Hematopoietic multipotent progenitor cell treated with erythropoietin and hydrocortisone succinate and interleukin-3 and kit ligand, for 4 days (in vitro differentiated cells): ENCODE measurements at regions not wholly inside any gene's neighbourhood (a gene's known extent, or its start where the extent isn't known, plus 50 kb on each side); places are given as distances from the start of the nearest gene placed in this dataset.

ENCODE experiments used
- DNase-seq: peaks from one replicate; pipeline ENCODE4 v3.0.0-alpha.2; 2015

DNA sequence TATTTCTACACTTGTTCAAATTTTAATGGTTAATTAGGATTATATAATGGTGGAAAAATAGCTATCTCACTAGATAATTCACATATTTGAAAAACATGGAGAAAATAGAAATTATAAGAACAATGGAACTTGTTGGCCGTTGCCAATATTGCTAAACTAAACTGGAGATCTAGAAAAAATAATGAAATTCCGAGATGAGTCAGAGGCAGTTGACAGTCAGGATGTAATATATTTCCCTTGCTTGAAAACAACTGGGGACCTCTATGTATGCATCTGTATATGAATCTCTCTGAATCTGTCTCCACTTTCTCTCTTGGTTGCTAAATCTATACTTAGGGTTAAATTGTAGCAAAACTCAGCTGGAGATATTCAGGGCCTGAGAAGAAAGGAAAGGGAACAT lies 1108.2 kb upstream of the GJE1 start:
- no peak for DNase-seq

DNA sequence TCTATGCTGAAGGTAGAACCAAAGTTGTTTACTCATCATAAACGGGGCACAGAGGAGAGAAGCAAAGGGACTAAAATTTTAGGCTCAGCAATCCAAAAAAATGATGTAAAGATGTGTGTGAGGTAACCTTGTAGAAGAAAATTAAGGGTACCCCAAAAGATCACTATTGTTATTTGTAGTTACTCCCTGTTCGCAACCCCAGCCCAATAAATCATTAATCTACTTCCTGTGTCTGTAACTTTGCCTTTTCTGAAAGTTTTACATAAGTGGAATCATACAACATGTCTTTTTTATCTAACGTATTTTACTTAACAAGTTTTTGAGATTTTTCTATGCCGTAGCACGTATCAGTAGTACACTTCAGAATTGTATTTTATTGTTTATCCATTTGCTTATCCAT lies 1114.8 kb upstream of the GJE1 start:
- DNase-seq: no peak

DNA sequence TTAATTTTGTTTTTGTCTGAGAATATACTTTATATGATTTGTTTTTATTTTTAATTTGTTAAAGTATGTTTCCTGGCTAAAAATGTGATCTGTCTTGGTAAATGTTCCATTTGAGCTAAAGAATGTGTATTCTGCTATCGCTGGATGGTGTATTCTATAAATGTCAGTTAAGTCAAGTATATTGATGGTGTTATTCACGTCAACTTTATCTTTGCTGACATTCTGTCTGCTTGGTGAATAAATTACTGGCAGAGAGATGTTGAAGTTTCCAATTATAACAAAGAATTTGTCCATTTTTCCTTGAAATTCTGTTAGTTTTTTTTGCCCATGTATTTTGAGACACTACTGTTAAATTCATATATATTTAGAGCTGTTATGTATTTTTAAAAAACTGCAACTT lies 1131.8 kb upstream of the GJE1 start:
- DNase-seq: no peak

DNA sequence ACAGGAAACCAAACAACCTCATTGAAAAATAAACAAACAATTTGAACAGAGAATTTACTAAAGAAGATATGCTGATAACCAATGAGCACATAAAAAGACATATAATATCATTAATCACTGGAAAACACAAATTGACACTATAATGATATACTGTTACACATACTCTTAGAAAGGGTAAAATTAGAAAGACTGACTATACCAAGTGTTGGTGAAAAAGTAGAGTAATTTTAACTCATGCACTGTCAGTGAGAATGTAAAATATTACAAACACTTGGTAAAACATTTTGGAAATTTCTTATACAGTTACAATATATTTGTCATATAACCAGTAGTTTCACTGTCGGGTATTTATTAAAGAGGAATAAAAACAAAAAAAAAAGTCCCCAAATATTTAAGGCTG lies 1139.2 kb upstream of the GJE1 start:
- DNase-seq: no peak

DNA sequence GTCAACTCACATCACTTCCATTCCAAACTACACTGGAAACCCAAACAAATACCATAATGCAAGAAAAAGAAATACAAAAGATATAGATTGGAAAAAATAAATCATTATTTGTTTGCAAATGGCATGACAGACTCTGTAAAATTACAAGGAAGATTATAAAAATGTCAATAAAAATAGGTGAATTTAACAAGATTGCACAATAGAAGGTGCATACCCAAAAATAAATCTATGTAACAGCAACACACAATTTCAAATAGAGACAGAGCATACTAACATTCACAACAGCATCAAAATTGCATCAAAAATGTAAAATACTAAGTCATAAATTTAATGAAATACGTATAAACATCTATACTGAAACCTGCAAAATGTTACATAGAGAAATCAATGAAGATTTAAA lies 1140.0 kb upstream of the GJE1 start:
- DNase-seq: no peak

DNA sequence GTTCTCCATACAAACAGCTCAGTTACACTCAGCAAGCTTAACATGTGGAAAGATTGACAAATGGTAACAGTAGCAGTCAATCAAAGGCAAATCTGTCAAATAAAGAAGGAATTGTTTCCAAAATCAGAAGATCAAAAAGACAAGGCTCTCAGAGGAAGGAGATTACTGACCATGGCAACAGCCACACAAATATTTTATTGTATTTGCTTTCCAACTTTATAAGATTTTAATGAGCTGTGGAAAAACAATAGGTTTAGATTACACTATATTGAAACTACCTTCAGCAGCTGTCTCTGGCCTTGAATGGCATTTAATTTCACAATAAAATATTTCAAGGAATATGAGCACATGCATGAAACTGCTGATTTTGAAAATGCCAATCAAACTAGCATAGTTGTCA lies 1143.9 kb upstream of the GJE1 start:
- no peak for DNase-seq

DNA sequence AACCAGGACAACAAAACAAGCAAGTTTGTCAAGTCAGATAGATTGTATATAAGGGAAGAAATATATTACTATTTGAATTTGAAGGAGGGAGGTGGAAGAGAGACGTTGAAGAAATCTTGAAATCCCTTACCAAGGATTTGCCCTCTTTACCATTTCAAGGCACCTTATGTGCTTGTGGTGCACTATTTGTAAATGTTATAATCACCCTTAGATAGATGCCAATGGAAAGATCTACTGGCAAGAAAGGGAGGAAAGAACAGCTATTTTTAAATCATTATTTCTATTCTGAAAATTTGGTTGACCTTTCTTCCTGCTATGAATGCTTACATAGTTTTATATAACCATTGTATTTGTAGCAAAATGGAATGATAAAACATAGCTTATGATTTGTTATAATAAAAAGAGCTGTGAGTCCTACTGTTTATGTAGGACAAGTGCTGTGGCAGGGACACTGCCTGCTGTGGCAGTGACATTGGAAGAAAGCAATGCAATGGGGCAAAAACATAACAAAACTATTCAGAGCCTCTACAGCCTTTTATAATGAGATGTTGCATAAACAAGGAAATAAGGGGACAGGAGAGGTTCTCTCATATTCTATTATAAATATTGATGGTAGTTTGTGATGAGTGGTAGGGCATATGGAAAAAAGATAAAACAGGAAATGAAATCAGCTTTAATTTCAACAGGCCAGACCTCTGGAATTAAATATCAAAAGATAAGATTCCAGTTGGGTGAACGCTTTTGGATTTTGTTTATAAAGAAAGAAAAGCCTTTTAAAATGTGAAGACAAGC lies 1145.2 kb upstream of the GJE1 start:
- DNase-seq: no peak

DNA sequence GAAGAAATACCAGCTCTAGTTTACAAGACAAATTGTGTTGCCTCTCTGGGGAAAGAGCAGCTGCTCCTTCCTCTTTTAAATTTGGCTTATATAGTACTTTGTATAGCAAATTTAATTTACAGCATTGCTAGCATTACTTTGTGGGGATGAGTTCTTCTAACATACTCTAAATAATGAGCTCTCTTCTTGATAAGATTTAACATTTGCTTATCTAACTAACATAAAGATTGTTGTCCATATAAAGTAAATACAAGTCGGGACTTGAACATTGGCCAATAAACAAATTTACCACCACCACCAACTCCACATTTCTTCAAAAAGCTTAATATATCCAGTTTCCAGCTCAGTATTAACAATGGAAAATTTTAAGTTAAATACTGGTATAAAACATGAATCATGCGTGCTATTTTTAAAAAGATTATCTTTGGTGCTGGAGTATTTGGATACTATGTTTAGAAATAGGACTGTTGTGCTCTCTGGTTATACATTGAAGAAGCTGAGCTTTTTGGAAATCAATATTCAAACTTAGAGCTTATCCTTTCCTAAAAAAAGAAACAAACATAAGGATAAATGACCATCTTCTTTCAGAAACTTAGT lies 1146.9 kb upstream of the GJE1 start:
- DNase-seq: no peak

DNA sequence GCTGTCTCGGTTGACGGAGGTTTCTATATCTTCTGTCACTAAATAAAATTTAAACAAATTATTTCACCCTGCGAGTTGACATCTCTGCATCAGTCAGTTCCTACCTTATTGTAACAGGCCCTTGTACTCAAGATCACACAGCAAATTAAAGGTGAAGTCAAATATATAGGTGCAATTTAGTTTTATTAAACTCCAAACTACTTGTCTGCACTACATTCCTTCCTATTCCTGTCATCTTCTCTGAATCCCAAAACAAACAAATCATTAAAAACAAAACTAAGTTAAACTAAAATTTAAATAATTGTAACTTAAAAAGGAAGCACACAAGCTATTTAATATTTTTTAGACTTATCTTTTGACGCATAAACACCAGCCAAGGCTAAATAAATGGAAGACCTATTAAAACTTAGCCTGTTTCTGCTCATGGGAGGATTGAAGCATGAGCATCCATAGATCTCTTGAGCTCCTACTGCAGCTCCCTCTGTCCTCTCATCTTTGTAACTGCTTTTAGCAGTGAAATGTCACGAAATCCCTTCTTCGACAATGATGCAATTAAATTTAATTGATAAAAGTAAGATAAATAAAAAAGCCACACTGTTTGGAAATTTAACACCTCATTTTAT lies 1152.3 kb upstream of the GJE1 start:
- no peak for DNase-seq

DNA sequence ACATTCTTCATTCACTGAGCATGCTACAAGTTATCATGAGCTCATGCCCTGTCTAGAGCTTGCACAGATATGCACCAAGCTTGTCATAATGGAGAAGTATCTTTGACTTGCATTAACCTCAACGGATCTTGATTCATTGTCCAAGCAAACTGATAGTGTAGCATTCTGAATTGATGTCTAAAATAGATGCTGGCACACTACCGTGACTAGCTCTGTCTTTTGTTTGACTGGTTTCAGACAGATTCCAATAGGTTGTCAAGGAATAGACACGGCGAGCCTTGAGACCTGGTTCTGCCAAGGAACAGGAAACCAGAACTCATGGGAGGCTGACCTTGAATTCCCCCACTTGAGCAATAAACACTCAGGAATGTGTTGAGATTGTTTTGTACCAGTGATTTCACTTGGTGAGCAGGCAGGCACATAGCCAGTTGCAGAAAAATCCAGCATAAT lies 1153.1 kb upstream of the GJE1 start:
- DNase-seq: no peak

DNA sequence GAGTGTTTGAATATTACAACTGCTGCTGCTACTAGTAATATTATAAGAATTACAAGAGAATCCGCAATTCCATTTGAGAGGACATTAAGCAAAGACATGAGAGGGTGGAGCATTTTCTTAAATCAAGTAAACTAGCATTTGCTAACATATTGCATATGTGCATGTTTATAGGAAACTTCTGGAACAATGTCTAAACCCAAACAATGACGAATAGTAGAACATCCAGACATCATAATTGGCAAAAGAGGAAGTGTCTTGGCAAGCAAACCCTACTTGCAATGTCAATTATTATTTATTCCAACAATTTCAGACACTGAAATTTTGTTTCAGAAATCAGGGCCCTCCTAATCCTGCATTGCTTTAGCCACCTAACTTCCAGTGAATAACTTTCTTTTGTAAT lies 1155.3 kb upstream of the GJE1 start:
- DNase-seq: peak; percentile 1

DNA sequence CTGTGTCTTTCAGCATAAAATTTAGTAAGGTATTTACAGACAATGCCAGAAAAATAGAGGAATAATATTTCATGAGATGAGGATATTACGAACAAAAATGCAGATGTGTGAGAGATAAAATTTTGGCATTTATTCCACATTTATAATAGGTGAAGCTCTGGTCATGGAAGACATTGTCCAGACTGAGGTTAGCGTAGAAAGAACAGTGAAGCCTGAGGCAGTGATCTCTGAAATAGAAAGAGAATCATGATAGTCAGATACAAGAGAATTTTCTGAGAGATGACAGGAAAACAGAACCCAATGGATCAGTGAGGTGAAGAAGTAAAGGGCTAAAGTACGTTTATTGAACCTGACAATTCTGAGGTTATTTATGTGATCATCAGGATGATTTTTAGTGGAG lies 1155.9 kb upstream of the GJE1 start:
- DNase-seq: no peak

DNA sequence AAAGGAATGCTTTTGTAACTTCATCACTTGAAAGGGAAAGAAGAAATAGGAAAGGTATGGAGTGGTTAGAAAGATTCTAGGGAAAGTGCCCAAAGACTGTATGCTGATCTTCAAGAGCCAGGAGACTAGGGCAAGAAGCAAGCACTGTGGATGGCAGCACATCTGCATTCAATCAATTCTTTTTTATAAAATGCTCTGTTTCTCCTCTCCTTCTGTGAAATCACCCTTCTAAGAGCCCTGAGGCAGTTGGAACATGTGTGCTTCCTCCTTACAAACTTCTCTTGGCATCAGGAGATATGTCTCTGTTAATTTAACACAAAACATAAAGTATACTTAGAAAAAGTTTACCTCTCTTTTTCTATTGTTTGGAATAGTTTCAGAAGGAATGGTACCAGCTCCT lies 1162.2 kb upstream of the GJE1 start:
- DNase-seq: no peak

DNA sequence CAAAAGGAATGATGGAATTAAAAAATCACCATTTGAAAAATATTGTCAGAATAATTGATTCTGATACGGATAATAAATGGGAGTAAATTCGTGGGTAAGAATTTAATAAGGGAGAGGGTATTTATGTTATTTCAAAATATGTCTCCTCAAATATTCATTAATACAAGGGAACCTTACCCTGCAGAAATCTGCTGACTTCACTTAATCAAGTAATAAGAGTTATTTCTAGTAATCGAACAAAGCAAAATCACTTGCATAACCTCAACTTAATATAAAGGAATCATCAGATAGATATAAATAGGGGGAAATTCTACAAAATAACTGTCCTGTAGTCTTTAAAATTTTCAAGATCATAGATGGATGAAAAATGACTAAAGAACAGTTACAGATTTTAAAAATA lies 1164.7 kb upstream of the GJE1 start:
- no peak for DNase-seq

DNA sequence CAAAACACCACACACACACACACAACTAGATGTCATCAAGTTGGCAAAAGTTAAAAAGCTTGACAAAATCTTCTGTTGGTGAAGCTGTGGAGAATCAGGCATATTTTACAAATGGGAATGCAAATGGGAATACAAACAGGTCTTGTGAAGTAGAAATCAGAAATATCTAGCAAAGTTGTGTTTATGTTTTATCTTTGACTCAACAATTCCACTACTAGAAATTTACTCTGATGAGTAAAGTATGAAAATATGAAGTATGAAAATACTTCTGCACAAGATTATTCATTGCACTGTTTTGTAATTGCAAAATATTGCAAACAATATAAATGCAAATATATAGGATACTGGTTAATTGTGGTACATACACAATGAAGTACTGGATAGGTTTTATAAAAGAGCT lies 1166.0 kb upstream of the GJE1 start:
- DNase-seq: no peak

DNA sequence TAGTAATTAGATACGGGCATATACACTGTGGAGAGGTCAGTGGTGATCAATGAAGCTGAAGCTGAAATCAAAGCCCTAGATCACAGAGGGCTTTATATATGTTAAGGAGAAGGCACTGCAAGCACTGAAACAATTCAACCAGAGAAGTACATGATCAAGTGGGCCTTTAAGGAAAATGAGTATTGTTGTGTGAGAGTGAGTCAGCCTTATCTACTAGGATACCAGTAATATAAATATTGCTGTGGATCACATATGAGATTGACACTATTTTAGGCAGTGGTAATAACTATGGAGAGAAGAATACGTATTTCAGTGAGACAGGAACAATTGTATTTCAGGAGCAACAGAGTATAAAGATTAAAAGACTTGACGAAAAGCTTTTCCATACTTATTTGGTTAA lies 1172.2 kb upstream of the GJE1 start:
- no peak for DNase-seq

DNA sequence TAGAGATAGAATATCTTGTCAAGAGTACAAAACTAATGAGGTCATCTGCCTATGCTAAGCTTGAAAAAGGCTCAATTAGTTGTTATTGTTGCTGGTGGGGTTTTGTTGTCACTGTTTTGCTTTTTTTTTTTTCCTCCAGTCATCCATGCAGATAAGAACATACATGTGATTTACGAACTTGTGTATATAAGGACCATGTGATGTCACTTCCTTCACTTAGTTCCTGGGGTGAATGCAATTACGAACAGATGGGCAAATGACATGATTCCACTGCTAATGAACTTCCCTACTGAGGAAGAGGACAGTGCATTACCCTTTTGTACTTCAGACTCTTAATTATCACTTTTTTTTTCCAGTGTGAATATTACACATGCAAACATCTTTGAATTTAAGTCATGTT lies 1175.3 kb upstream of the GJE1 start:
- no peak for DNase-seq

DNA sequence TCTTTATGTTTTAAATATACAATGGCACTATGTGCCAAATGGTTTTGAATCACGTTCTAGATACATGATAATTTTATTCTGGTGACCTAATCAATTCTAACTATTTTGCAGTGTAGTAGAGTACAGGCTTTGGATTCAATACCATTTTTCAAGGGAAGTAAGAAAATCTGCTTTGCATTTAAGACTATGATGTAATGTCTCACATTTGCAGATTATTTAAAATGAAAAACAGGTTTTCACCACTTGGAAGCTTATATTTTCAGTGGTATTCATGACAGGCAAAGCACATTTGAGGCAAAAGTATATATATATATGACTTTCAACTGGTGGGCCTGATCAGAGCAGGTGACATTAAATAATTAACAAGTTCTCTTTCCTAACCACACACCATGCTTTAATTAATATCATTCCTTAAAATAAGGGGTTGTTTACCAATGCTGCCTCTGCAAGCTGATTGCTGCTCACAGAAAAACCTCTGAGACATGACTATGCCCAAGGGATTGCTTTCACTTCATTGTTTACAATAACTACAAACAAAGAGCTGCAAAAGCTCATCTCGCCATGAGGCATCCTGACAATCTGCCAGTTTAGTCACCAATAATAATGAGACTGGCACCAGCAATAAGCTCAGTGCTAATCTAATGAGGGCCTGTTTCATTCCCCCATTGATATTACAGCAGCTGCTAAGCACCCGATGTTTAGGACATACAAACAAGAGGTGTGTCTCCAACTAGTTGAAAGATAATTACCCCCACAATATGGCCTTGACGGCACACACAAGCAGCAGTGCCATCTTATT lies 1176.0 kb upstream of the GJE1 start:
- DNase-seq: no peak

DNA sequence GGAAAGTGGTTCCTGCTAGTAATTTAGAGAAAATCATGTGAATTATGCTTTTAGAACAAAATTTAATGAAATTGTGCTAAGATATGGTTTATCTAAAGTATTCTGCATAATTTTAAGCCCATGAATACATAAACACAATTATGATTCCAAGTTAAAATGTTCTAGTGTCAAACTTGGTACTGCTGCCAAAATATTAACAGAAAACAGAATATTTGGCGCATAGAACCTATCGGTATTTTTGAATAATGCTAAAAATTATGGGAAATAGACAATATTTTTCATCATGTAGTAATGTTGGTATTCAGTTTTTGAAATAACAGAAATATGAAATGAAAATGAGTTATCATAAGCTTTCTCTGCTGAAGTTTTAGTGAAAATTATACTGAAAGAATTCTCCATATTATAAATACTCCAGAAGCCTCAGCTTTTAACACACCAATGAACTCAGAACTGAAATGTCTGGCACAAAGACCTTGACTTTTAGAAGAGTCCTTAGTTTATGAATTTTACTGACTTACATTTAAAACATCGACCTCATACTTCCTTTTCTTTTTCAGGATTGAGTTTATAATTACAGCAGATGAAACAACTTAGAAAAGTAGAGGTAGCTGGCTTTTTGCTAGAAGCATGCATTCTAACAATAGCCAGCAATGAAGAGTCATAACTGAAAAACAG lies 1192.3 kb upstream of the GJE1 start:
- DNase-seq: no peak

DNA sequence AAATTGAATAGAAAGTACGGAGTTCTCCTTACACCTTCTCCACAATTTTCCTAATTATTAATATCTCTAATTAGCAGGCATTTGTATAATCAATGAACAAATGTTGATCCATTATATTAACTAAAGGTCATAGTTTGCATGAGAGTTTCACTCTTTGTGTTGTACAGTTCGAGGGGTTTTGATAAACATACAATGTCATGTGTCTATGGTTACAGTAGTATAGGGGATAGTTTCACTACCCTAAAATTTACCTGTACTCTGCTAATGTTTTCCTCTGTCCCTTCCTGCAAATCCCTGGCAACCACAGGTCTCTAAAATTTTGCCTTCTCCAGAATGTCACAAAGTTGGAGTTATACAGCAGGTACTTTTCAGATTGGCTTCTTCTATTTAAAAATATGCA lies 1199.8 kb upstream of the GJE1 start:
- DNase-seq: no peak

DNA sequence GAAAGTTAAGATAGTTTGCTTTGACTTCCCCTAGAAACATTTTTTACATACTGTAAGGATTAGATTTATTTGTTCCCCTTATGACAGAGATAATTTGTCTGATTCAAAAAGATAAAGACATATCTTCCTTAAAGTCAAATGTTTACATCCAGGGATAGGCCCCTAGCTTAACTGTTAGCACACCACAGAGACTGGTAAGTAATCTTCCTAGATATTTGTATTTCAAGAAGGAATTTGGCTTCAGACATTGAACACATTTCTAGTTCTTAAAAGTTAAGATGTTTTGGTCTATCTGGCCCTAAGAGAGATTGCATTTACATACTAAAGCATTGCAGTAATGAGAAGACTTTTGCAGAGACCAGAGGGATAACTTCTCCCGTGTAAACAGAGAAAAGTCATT lies 1201.1 kb upstream of the GJE1 start:
- DNase-seq: no peak

DNA sequence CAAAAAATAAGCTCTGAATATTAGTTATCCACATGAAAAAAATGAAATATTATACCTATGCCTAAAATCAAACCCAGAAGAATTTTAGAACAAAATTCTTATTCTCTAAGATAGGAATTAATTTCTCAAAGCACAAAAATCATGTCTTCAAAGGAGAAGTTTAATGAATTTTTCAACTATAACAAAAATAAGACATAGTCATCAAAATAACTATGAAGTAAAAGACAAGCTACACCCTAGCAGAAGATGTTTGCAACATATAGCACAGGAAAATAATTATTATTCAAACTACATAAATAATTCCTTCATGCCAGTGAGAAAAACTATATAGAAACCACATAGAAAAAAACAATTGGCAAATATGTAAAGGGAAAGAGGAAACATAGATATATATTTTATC lies 1203.6 kb upstream of the GJE1 start:
- DNase-seq: no peak

DNA sequence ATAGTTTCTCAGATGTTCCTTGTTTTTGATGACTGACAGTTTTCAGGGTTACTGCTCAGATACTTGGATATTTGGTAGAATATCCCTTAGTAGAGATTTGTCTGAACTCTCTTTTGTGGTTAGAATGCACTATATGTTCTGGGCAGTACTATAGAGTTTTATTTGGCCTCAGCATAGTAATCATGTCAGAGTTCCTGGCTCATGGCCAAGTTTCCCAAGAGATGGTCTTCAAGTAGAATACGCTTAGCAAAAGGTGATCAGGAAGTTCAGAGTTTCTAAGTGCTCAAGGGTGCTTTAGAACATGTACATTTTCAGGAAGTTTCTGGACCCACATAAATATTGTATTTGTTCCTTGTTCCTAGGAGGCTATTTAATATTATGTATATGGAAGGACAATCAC lies 1209.7 kb upstream of the GJE1 start:
- DNase-seq: peak; percentile 4
